ENCODE measurements at regions not wholly inside any gene's neighbourhood (a gene's known extent, or its start where the extent isn't known, plus 50 kb on each side); places are given as distances from the start of the nearest gene placed in this dataset.
A peak's percentile ranks its signal among the peaks of the same experiment; 100 is the strongest.

GRCh38 chr6:140058863-140059262, 684.4 kb upstream of the CITED2 start:
- Histone ChIP-seq H3K27me3 (no peaks in the 10 kb centered on the region), H3K79me2 (no peaks in the 10 kb centered on the region), H3K9me3 (ENCODE audit: low read depth) (no peaks in the 10 kb centered on the region), H3K4me3 (no peak overlapping the region), H3K27ac (no peak overlapping the region), H3K4me1 (ENCODE audit: insufficient read depth) (peaks cover 6% of the 10 kb centered on the region), H3K9me2 (replicated peaks; ENCODE audit: insufficient read depth) (no peaks in the 10 kb centered on the region), H3K4me2 (no peak overlapping the region), H2AFZ (no peak overlapping the region), H4K20me1 (ENCODE audit: insufficient read depth, poor library complexity, severe bottlenecking) (no peaks in the 10 kb centered on the region), H3K36me3 (replicated peaks; ENCODE audit: insufficient read depth, low read depth) (no peaks in the 10 kb centered on the region)
- 92% methylated on average over 2 of the region's 2 CpGs for WGBS (ENCODE audit: low lambda C conversion rate, missing lambda C conversion rate)
- TF ChIP-seq CTCF (IDR thresholded peaks at IDR 0.05; ENCODE audit: poor library complexity) (no peak), EZH2 (IDR thresholded peaks at IDR 0.05; ENCODE audit: borderline replicate concordance) (no peak), EZH2phosphoT487 (IDR thresholded peaks at IDR 0.05; ENCODE audit: low read depth, severe bottlenecking, unreplicated experiment) (no peak)
- DNase-seq (ENCODE audit: low spot score), result no peak

GRCh38 chr6:140052736-140053729, 678.6 kb upstream of the CITED2 start:
- no peaks in the 10 kb centered on the region for H4K20me1 ChIP-seq (ENCODE audit: insufficient read depth, poor library complexity, severe bottlenecking)
- H3K36me3 ChIP-seq (replicated peaks; ENCODE audit: insufficient read depth, low read depth), result no peaks in the 10 kb centered on the region
- 80% methylated on average over 6 of the region's 6 CpGs for WGBS (ENCODE audit: low lambda C conversion rate, missing lambda C conversion rate)
- no peak for TF ChIP-seq EZH2 (IDR thresholded peaks at IDR 0.05; ENCODE audit: borderline replicate concordance)
- peak; percentile 37 for TF ChIP-seq CTCF (IDR thresholded peaks at IDR 0.05; ENCODE audit: poor library complexity)
- no peak for TF ChIP-seq EZH2phosphoT487 (IDR thresholded peaks at IDR 0.05; ENCODE audit: low read depth, severe bottlenecking, unreplicated experiment)
- H3K79me2 ChIP-seq, result no peaks in the 10 kb centered on the region
- H3K4me3 ChIP-seq, result no peak overlapping the region
- peak overlapping the region; percentile 46 for H3K27ac ChIP-seq
- no peaks in the 10 kb centered on the region for H3K9me2 ChIP-seq (replicated peaks; ENCODE audit: insufficient read depth)
- DNase-seq (ENCODE audit: low spot score), result peak; percentile 30
- peaks cover 13% of the 10 kb centered on the region for H3K4me1 ChIP-seq (ENCODE audit: insufficient read depth)
- no peak overlapping the region for H3K4me2 ChIP-seq
- no peak overlapping the region for H2AFZ ChIP-seq
- no peaks in the 10 kb centered on the region for H3K9me3 ChIP-seq (ENCODE audit: low read depth)
- H3K27me3 ChIP-seq, result no peaks in the 10 kb centered on the region

GRCh38 chr6:140051521-140052512, 677.4 kb upstream of the CITED2 start:
- H3K36me3 ChIP-seq (replicated peaks; ENCODE audit: insufficient read depth, low read depth), result no peaks in the 10 kb centered on the region
- H3K4me3 ChIP-seq, result no peak overlapping the region
- H3K4me1 ChIP-seq (ENCODE audit: insufficient read depth), result peaks cover 13% of the 10 kb centered on the region
- no peaks in the 10 kb centered on the region for H4K20me1 ChIP-seq (ENCODE audit: insufficient read depth, poor library complexity, severe bottlenecking)
- peak overlapping the region; percentile 72 for H3K27ac ChIP-seq
- H3K9me2 ChIP-seq (replicated peaks; ENCODE audit: insufficient read depth), result no peaks in the 10 kb centered on the region
- H2AFZ ChIP-seq, result no peak overlapping the region
- TF ChIP-seq CTCF (IDR thresholded peaks at IDR 0.05; ENCODE audit: poor library complexity), result no peak
- TF ChIP-seq EZH2phosphoT487 (IDR thresholded peaks at IDR 0.05; ENCODE audit: low read depth, severe bottlenecking, unreplicated experiment), result no peak
- no peak for TF ChIP-seq EZH2 (IDR thresholded peaks at IDR 0.05; ENCODE audit: borderline replicate concordance)
- 76% methylated on average over 7 of the region's 7 CpGs for WGBS (ENCODE audit: low lambda C conversion rate, missing lambda C conversion rate)
- H3K9me3 ChIP-seq (ENCODE audit: low read depth), result no peaks in the 10 kb centered on the region
- no peaks in the 10 kb centered on the region for H3K79me2 ChIP-seq
- no peak overlapping the region for H3K4me2 ChIP-seq
- H3K27me3 ChIP-seq, result no peaks in the 10 kb centered on the region
- DNase-seq (ENCODE audit: low spot score), result no peak

Measured in hepatocyte (in vitro differentiated cells).